Iris pigment epithelial cell (primary cell): ENCODE measurements at regions not wholly inside any gene's neighbourhood (a gene's known extent, or its start where the extent isn't known, plus 50 kb on each side); places are given as distances from the start of the nearest gene placed in this dataset.

Source experiments
- DNase-seq: peaks from one replicate; pipeline ENCODE4 v3.0.0-alpha.2; 2011; ENCODE audit warnings: low read depth

DNA sequence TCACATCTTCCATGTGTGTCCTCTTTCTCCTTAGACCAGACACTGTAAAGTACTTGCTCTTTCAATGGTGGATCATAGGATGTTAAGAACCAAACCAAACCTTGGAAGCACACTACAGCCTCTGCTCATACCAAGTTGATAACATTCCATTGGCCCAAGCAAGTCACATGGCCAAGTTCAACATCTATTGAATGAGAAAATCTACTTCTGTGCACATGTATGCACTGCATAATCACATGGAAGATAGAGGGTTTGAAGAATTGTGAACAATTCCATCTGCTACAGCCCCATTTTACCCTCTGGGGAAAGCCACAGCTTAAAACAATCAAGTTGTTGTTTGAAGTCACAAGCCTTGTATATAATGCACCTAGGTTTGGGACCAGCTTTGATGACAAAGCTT is 68.2 kb downstream of the MFAP3 start:
- no peak for DNase-seq

DNA sequence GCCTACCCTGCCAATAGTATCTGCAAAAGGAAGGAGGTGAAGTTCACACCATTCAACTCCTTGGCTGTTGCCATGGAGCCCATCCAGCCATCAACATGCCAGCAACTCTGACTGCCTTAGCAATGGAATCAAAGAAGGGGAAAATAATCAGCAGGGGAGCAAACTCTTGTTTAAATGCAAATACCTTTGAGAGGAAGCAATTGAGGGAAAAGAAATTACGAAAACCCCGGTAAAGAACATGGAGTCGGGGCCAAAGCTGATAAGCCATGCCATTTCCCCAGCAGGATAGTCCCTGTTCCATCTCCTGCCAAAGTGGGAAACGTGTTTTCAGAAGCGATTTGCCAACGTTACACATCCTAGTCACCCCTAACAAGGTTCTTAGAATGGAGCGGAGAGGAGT is 69.0 kb downstream of the MFAP3 start:
- no peak for DNase-seq

DNA sequence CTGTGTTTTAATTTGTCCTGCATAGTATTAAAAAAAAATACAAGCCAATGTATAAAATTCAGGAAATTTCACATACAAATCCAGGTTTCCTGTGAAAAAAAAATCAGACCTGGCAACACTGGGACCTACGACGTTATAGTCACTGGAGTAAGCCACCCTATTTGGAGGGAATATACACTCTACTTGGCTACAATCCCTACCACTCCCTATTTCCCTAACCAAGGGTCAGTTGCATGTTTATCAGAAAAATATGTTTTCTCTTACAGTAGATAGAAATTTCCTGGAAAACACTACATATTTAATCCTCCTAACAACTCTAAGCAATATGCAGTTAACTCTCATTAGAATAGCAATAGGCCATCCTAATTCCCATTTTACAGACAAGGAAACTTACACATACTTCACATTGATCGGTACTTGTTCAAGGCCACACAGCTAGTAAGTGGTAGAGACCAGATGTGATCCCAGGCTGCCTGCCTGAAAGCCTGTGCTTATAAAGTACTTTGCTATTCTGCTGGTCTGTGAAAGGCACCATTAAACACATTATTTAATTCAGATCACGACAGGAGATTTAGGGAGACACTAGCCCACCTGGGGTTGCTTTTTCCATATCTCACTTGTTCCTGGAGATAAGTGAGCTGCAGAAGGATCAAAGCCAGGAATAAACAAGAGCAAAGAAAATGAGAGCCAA is 70.8 kb downstream of the MFAP3 start:
- DNase-seq, result no peak

DNA sequence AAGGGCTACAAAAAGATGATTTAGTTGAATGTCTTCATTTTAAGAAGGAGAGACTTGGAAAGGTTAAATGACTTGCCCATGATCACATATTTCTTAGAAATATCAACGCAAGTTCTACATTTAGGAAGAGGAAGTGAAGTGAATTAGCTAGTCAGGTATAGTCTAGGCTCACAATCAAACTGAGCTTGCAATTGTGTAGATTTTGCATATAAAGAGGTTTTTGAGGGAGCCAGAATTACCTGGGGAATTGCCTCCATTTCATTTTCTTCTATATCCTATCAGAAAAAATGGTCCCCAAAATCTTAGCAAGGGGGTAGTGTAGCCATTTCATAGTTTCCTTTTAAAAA is 71.3 kb downstream of the MFAP3 start:
- no peak for DNase-seq

DNA sequence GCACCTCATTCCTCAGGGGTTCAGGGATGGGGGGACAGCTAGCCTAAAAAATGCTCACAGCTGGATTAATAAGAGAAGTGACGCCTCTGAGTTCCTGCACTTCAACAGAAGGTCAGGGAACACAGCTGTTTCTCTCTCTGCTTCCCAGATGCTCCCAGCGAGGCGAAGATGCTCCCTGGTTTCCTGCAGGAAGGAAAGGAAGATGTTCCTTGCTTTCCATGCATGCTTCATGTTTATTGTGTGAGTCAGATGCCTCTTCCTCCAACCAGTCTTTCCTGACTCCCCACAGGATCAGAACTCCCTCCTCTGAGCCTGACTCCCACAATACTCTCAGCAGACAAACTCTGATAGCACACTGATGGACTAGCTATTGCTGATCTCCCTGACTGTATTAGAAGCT is 71.9 kb downstream of the MFAP3 start:
- peak; percentile 5 for DNase-seq

DNA sequence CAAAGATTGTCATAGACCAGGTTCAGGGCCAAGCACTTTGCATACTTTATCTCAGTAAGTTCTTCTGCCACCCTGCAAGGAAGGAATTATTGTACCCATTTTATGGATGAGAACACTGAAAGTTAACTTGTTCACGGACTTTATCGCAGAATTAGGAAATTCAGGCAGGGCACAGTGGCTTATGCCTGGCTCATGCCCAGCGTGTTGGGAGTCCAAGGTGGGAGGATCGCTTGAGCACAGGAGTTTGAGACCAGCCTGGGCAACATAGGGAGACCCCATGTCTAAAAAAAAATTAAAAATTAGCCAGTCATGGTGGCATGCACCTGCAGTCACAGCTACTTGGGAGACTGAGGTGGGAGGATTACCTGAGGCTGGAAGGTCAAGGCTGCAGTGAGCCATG is 72.4 kb downstream of the MFAP3 start:
- no peak for DNase-seq

DNA sequence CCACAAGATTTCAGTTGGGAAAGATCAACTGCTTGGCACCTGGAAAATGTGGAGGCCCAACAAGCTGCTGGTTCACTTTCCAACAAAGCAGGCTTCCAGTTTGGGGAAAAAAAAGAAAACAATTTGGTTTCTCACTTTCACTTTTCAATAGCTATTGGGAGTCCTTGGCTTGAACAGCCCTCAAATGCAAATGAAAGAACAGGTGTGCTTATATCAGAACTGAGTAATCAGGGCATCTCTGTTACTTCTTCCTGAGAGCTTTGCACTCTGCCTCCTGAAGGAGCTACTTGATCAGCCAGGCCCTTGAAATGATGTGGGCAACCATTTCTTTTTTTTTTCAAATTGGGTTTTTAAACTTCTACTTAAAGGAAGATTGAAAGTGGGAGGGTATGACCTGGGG is 73.5 kb downstream of the MFAP3 start:
- no peak for DNase-seq

DNA sequence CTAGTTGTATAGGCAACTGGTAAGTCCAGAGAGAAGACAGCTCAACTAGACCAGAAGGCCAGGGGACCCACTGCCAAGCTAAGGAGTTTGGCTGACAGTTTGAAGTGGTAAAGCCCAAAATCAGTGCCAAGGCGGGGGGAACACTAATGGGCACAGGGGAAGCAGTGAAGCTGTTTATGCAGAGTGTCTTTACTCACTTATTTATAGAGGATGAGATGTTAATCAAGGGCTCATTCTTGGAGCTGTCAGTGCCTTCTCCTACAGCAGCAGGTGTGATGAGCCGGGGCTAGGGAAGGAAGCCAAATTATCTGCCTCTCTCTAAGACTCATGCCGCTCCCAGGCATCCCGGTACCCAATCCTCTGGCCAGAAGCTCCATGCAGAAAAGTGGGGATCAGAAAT is 75.2 kb upstream of the GALNT10 start:
- no peak for DNase-seq

DNA sequence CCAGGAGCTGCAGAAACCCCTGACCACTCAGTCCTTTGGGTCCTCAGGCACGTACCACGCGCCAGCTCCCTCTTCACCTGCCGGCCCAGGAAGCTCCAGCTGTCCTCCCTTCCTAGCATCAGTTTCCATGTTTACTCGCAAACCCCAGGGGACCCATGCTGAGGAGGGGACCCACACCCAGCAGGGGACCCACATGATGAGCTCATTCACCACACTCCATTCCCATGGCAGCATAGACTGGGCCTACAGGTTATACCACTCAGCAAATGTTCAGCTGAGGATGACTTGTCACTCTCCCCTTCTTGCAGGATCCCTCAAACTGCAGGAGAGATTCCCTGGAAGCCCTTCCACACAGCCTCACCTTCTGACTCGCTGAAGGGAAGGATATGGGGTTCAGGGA is 73.5 kb upstream of the GALNT10 start:
- DNase-seq, result no peak

DNA sequence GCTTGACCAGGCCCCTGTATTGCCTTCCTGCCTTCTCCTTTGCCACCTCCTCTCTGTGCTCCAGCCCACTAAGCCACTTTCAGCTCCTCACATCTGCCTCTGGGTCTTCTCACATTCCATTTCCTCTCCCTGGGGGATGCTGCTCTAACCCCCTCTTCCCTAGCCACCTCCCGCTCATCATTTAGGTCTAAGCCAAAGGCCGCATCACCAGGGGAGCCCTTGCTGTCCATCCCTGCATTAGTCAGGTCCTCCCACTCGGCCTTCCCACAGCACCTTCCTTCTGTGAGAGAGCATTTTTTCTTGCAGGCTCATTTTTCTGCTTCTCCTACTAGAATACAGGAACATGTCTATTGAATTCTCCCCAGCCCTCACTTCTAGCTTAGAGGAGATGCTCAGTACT is 72.6 kb upstream of the GALNT10 start:
- DNase-seq, result no peak

DNA sequence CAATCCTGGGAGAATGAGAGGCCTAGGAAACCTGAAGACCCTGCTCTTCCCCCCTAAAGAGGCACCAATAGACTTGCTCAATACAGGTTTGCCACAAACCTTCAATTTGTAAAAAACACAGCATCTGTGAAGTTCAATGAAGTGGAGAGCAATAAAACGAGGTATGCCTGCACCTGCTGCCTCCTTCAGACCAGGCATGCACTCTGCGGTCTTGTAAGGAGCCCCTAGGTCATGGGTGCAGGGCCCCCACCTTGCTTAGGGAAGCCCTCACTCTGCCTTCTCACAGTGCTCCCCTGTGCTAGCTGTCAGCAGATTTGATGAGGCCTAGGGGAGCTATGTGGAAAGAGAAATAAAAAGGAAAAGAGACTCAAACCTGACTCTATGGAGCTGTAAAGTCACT is 72.1 kb upstream of the GALNT10 start:
- no peak for DNase-seq

DNA sequence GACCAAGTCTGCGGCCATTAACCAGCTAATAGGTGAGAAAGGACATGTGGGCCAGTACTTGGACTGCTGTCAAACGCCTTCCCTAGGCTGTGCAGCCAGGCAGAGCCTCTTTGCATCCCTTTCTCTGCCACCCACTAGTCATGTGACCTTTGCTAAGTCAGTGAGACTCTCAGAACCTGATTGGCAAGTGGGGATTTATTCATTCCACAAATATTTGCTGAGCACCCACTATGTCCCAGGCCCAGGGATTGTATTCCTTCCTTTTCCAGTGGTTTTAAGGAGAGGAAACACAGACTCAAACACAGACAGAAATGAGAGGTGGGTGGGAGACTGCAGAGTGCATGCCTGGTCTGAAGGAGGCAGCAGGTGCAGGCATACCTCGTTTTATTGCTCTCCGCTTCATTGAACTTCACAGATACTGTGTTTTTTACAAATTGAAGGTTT is 71.6 kb upstream of the GALNT10 start:
- peak; percentile 13 for DNase-seq

DNA sequence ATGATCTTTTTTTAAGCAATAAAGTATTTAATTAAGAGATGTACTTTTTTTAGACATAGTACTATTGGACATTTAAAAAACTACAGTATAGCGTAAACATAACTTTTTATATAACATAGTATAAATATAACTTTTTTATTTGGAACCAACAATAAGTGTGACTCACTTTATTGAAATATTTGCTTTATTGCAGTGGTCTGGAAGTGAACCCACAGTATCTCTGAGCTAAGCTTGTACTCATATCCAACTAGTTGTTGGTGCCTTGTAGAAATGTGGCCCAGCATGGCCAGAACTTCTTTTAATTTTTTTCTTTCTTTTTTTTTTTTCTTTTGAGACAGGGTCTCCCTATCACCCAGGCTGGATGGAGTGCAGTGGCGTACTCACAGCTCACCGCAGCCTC is 61.5 kb upstream of the GALNT10 start:
- DNase-seq, result no peak

DNA sequence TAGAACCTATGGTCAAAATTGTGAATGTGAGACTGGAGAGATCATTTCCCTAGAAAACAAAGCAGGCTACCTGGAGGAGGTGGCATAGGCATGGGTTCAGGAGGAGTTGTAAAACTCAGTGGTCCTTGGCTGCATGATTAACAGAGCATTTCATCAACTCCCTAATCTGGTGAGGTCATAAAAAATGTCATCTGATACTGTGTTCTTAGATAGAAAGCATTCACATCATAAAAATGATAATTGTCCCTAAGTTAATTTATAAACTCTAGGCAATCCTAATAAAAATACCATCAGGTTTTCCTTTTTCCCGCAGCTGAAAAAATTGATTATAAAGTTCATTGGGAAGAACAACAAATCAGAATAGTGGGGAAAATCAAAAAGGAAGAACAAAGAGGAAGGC is 60.6 kb upstream of the GALNT10 start:
- DNase-seq, result no peak

DNA sequence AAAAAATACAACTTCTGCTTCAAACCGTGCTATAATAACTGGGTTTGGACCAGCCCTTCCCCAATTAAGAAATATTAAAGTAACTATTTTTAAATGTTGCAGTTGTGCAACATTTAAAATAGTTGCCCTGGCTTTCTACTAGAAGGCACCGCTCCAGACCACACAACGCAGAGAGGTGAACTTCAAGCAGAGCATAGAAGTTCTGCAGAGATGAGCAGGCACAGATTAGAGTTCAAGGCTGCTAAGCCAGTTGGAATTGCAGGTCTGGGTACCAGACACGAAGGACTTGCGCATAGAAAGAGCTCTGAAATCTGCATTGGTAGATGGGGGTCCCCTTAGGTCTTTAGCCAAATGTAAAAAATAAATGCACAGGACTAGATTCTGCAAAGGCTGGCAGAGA is 58.7 kb upstream of the GALNT10 start:
- DNase-seq, result no peak

DNA sequence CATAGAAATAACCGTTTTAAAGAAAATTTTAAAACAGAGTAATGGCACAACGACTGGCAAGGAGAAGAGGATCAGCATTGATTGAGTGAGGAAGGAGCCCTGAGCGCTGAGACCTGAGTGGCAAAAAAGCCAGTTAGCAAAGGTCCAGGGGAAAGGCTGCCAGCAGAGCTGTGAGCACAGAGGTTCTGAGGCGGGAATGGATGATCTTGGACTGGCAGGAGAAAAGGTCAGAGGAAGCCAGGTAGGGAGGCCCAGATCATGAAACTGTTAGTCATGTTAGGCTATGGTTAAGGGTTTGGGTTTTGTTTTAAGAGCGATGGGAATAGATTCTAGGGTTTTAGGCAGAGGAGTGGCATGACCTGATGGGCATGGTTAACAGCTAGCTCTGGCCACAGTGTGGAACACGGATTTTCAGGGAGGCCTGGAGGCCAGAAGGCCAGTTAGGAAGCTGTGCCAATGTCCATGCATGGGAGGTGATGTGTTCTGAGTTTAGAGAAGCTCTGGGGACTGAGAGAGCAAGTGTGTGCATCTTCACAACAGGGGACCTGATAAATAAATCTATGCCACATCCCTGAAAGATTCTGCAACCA is 57.7 kb upstream of the GALNT10 start:
- no peak for DNase-seq

DNA sequence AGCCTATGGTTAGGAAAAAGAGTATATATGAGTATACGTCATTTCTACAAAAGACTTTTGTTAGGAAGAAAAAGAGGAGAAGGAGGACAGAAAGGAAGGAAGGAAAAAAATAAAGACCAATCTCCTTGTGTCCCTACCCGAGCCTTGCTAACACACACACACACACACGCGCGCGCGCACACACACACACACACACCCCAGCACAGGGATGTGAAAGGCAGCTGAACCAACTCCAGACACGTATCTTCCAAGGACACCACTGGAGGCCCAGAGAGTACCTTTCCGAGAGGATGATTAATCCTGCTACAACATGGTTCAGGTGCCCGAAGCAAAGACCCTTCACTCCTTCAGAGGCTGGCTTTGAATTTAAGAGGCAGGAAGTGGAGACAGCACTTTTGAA is 56.9 kb upstream of the GALNT10 start:
- no peak for DNase-seq

DNA sequence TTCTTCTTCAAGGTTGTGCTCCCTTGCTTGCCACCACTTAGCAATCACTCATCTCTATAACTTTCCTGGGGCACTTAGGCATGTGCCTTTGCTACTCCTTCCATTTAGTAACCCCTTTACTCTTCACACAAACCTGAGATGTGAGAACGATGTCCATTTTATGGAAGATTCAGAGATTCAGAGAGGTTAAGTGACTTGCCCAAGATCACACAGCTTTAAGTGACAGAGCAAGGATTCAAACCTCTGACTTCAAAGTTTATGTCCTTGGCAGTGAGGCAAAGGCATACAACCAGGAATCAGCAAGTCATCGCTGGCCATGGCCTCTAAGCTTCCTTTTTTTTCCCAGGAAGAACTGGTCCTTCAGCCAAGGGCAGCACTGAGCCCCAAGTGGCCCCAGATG is 56.0 kb upstream of the GALNT10 start:
- DNase-seq, result no peak

DNA sequence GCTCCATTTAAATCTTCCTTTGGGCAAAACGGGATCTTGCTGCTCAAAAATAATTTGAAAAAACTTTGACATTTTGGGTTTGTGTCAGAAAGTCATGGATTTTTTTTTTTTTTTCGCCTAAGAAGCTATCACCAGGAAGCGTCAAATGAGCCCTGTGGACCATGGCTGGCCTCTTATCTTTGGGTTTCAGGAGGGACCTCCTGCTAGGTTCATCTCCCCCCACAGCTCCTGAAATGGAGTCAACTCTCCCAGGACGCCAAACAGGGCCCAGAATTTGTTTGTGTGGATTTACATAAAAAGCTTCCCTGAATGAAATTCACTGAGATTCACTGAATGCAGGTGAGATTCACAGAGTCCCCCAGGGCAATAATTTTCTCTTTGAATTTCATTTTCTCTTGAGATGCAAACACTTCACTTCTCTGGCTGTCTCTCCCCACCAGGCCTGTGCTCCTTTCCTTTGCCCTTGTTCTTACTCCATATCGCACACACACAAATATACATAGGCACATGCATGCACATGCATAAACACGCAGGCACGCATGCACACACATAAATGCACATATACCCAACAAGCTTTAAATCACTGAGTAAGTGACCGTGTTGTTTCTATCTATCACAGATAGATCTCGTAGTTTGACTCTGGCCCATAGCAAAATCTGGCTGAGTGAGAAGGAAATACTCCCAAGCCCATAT is 55.3 kb upstream of the GALNT10 start:
- no peak for DNase-seq

DNA sequence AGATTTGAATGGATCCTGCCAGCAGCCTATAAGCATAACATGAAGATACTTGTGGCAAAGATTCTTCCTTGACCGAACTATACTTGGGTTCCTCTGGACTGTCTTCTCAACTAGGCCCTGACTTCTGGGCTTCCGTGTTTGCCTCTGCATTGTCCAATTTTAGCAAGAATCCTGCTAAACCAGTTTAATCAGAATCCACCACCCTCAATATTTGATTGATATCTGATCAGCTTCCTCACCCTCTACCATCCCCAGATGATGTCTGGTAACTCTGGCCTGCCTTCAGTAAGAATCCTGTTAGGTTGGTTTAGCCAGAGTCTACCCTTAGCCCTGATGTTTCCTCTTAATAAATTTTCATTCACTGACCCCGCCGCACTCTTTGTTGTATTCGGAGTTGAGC is 54.4 kb upstream of the GALNT10 start:
- no peak for DNase-seq

DNA sequence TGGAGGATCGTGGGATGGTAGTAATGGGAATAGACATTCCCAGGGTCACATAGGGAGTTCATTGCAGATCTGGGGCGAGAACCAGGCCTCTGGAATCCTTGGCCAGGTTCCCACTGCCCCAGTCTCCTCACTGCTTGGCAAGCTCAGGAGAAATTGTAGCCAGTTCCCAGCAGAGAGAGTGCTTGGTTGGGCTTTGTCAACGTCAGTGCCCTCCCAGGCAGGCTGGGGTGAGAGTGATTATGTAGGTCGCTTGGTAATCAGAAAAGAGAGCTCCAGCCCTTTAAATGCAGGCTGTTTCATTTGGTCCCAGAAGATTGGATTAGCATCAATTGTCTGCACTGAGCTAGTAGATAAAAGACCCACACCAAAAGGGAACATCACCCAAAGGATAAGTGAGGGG is 51.8 kb upstream of the GALNT10 start:
- DNase-seq, result no peak

DNA sequence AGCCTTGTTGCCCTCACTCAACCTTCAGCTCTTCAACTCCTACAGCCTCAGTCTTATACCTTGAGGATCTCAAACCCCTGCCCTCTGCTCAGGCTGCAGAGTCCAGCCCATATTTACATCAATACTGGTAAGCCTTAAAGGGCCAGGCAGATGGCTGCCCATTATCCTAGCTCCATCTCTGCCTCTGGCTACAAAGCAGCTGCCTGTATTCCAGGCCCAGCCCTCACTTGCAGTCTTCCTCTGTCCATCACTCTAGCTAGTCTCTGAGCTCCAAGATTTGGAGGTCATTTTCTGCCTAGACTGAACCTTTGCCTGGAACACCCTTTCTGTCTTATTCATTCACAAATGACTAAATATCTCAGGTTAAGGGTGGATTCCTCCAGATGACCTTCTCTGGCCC is 50.2 kb upstream of the GALNT10 start:
- no peak for DNase-seq
